ENCODE measurements at regions not wholly inside any gene's neighbourhood (a gene's known extent, or its start where the extent isn't known, plus 50 kb on each side); places are given as distances from the start of the nearest gene placed in this dataset.

GRCh38 chr18:73487966-73488365, 620.2 kb upstream of the NETO1 start:
- no TSS peak for BruUV-seq (replicated peaks)
- ChIA-PET POLR2A (ENCODE audit: low non-redundant PET) (no interaction called here), CTCF (no interaction called here)
- Histone ChIP-seq H3K36me3 (ENCODE audit: insufficient read depth, low read length, poor library complexity, severe bottlenecking) (no peaks in the 10 kb centered on the region), H3K4me1 (ENCODE audit: insufficient read depth, low read length, poor library complexity, severe bottlenecking) (no peaks in the 10 kb centered on the region), H3K27ac (ENCODE audit: low read depth, low read length, poor library complexity, severe bottlenecking) (no peak overlapping the region), H3K27me3 (replicated peaks; ENCODE audit: insufficient read depth, low read depth, low read length, poor library complexity) (no peaks in the 10 kb centered on the region), H3K9me3 (ENCODE audit: low read depth, low read length, poor library complexity, severe bottlenecking) (no peaks in the 10 kb centered on the region), H3K4me3 (ENCODE audit: low read depth, low read length, poor library complexity, severe bottlenecking) (no peak overlapping the region)
- intact Hi-C loops (cut with micrococcal nuclease; ENCODE audit: unreplicated experiment): no loop called here
- no peak for TF ChIP-seq CTCF (conservative IDR thresholded peaks at IDR 0.05; ENCODE audit: low read depth, low read length)
- TF ChIP-seq EZH2 (IDR thresholded peaks at IDR 0.05; ENCODE audit: borderline replicate concordance, low read depth, low read length, poor library complexity, severe bottlenecking): no peak
- DNase-seq (ENCODE audit: low spot score): no peak

GRCh38 chr18:73485166-73485565, 617.4 kb upstream of the NETO1 start:
- no peak overlapping the region for H3K27ac ChIP-seq (ENCODE audit: low read depth, low read length, poor library complexity, severe bottlenecking)
- no peaks in the 10 kb centered on the region for H3K4me1 ChIP-seq (ENCODE audit: insufficient read depth, low read length, poor library complexity, severe bottlenecking)
- H3K36me3 ChIP-seq (ENCODE audit: insufficient read depth, low read length, poor library complexity, severe bottlenecking): no peaks in the 10 kb centered on the region
- no peak for DNase-seq (ENCODE audit: low spot score)
- ChIA-PET CTCF (no interaction called here), POLR2A (ENCODE audit: low non-redundant PET) (no interaction called here)
- no peaks in the 10 kb centered on the region for H3K9me3 ChIP-seq (ENCODE audit: low read depth, low read length, poor library complexity, severe bottlenecking)
- intact Hi-C loops (cut with micrococcal nuclease; ENCODE audit: unreplicated experiment): no loop called here
- H3K27me3 ChIP-seq (replicated peaks; ENCODE audit: insufficient read depth, low read depth, low read length, poor library complexity): no peaks in the 10 kb centered on the region
- TF ChIP-seq EZH2 (IDR thresholded peaks at IDR 0.05; ENCODE audit: borderline replicate concordance, low read depth, low read length, poor library complexity, severe bottlenecking) (no peak), CTCF (conservative IDR thresholded peaks at IDR 0.05; ENCODE audit: low read depth, low read length) (no peak)
- BruUV-seq (replicated peaks): no TSS peak
- no peak overlapping the region for H3K4me3 ChIP-seq (ENCODE audit: low read depth, low read length, poor library complexity, severe bottlenecking)

- Histone ChIP-seq H3K4me1 (ENCODE audit: insufficient read depth, low read length, poor library complexity, severe bottlenecking) (no peaks in the 10 kb centered on the region), H3K27me3 (replicated peaks; ENCODE audit: insufficient read depth, low read depth, low read length, poor library complexity) (no peaks in the 10 kb centered on the region), H3K36me3 (ENCODE audit: insufficient read depth, low read length, poor library complexity, severe bottlenecking) (no peaks in the 10 kb centered on the region), H3K4me3 (ENCODE audit: low read depth, low read length, poor library complexity, severe bottlenecking) (no peak overlapping the region), H3K27ac (ENCODE audit: low read depth, low read length, poor library complexity, severe bottlenecking) (no peak overlapping the region), H3K9me3 (ENCODE audit: low read depth, low read length, poor library complexity, severe bottlenecking) (peaks cover 6% of the 10 kb centered on the region)
- intact Hi-C loops (cut with micrococcal nuclease; ENCODE audit: unreplicated experiment): no loop called here
- ChIA-PET CTCF (no interaction called here), POLR2A (ENCODE audit: low non-redundant PET) (no interaction called here)
- no peak for DNase-seq (ENCODE audit: low spot score)
- BruUV-seq (replicated peaks): no TSS peak
- TF ChIP-seq CTCF (conservative IDR thresholded peaks at IDR 0.05; ENCODE audit: low read depth, low read length) (no peak), EZH2 (IDR thresholded peaks at IDR 0.05; ENCODE audit: borderline replicate concordance, low read depth, low read length, poor library complexity, severe bottlenecking) (no peak)
These were observed 615.1 kb upstream of the NETO1 start for GRCh38 chr18:73482901-73483300.

Data from A673 (cell line).